ENCODE measurements at regions not wholly inside any gene's neighbourhood (a gene's known extent, or its start where the extent isn't known, plus 50 kb on each side); places are given as distances from the start of the nearest gene placed in this dataset.
"Not testable (repeated sequence)": the region's sequence is repeated elsewhere in the genome, so short reads cannot be mapped to it uniquely, and the experiment has no call there.

DNA sequence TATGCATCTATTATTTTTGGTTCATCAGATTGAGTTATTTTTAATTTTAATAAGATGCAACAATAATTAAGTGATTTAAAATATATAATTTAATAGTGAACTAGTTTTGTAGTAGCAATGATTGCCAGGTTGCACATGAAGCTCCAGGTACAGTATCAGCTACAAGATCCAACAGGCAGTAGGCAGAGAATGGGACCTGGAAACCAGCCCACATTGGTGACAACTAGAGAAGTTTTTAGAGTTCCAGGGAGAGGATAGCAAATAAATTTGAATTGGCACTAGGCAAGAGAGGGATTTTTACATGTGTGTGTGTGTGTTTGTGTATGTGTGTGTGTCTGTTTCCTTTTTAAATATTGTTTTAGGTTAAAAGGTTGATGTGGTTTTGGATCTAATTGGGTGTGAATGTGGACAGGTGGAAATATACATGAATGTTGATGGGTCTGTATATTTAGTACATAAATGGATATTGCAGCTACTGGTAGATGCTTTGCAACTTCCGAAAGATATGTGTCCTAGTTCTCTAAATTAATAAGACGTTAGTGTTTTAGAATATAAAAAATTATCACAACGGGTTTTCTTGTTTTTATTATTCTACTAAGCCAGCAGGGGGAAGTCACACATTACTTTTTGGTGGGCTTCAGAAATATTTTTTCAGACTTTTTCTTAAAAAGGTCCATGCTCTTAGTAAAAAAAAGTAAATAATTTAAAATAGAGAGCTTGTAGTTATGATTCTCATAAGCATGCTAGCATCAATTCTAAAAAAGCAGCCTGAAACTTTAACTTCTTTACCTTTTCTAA is 110.1 kb upstream of the GBE1 start:
- WGBS, 2 donors: 43% methylated on average over 3 of the region's 3 CpGs
- DNase-seq (no peak), ATAC-seq (ENCODE audit: low FRiP score in 2 of 2) (no peak)
- Histone ChIP-seq H3K36me3 (no peaks in the 10 kb centered on the region), H3K4me1 (no peaks in the 10 kb centered on the region), H3K4me3 (no peak overlapping the region), H3K27me3 (no peaks in the 10 kb centered on the region), H3K9me3 (no peaks in the 10 kb centered on the region), H3K27ac (no peak overlapping the region)
- no peak for TF ChIP-seq POLR2A (IDR thresholded peaks at IDR 0.05)
- TF ChIP-seq, protein P1, sequence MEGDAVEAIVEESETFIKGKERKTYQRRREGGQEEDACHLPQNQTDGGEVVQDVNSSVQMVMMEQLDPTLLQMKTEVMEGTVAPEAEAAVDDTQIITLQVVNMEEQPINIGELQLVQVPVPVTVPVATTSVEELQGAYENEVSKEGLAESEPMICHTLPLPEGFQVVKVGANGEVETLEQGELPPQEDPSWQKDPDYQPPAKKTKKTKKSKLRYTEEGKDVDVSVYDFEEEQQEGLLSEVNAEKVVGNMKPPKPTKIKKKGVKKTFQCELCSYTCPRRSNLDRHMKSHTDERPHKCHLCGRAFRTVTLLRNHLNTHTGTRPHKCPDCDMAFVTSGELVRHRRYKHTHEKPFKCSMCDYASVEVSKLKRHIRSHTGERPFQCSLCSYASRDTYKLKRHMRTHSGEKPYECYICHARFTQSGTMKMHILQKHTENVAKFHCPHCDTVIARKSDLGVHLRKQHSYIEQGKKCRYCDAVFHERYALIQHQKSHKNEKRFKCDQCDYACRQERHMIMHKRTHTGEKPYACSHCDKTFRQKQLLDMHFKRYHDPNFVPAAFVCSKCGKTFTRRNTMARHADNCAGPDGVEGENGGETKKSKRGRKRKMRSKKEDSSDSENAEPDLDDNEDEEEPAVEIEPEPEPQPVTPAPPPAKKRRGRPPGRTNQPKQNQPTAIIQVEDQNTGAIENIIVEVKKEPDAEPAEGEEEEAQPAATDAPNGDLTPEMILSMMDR (IDR thresholded peaks at IDR 0.05): no peak
- TF ChIP-seq EP300 (IDR thresholded peaks at IDR 0.05): no peak
- TF ChIP-seq POLR2AphosphoS5 (IDR thresholded peaks at IDR 0.05): no peak

DNA sequence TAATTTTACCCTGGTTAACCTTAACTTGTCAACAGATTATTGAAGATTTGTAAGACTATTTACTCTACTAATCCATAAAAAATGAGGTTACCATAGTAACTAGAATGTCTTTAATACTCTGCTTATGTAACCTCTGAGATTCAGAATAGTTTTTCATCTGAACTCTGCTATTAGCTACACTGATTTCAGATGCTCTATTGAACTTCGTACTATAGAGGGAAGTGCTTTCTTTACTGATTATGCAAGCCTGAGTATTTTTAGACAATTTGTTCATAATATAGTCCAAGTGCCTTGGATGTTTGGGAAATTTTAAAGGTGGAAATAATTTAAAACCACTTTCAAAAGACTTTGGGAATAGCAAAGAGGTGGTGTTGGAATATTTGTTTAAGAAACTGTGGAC is 107.9 kb upstream of the GBE1 start:
- DNase-seq: no peak
- Histone ChIP-seq H3K36me3 (no peaks in the 10 kb centered on the region), H3K9me3 (no peaks in the 10 kb centered on the region), H3K4me1 (peaks cover 0 to 2% (median 0%) of the 10 kb centered on the region in 4 donors), H3K4me3 (no peak overlapping the region), H3K27me3 (no peaks in the 10 kb centered on the region), H3K27ac (no peak overlapping the region)
- 16 to 30% methylated on average over 1 of the region's 1 CpG for WGBS, 2 donors
- TF ChIP-seq, protein P1 (IDR thresholded peaks at IDR 0.05): no peak
- TF ChIP-seq POLR2AphosphoS5 (IDR thresholded peaks at IDR 0.05): no peak
- no peak for TF ChIP-seq POLR2A (IDR thresholded peaks at IDR 0.05)
- TF ChIP-seq EP300 (IDR thresholded peaks at IDR 0.05): no peak
- ATAC-seq (ENCODE audit: low FRiP score in 2 of 2): no peak

DNA sequence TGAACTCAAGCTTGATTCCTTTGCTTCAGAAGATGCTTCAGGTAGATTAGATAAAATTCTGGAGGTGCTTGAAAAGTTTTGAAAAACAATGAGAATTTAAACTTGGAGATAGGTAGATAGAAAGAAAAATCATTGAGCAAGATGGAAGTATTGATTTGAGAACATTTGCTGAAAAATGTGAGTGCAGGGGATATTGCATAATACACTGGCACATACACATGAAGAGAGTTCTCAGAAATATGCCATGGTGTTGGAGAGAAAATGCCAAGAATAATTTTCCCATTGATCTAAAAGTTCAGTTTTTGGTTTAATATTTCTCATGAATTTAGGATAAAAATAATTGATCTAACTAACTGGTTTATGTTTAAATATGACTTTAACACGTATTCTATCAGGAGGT is 107.2 kb upstream of the GBE1 start:
- H3K4me1 ChIP-seq: peaks cover 0 to 2% (median 0%) of the 10 kb centered on the region in 4 donors
- no peaks in the 10 kb centered on the region for H3K9me3 ChIP-seq
- WGBS, 2 donors: 84 to 91% methylated on average over 1 of the region's 1 CpG
- TF ChIP-seq POLR2AphosphoS5 (IDR thresholded peaks at IDR 0.05) (no peak), EP300 (IDR thresholded peaks at IDR 0.05) (no peak), POLR2A (IDR thresholded peaks at IDR 0.05) (no peak)
- TF ChIP-seq, protein P1 (IDR thresholded peaks at IDR 0.05): no peak
- DNase-seq (no peak), ATAC-seq (ENCODE audit: low FRiP score in 2 of 2) (no peak)
- H3K27ac ChIP-seq: no peak overlapping the region
- H3K27me3 ChIP-seq: no peaks in the 10 kb centered on the region
- H3K36me3 ChIP-seq: no peaks in the 10 kb centered on the region
- H3K4me3 ChIP-seq: no peak overlapping the region

DNA sequence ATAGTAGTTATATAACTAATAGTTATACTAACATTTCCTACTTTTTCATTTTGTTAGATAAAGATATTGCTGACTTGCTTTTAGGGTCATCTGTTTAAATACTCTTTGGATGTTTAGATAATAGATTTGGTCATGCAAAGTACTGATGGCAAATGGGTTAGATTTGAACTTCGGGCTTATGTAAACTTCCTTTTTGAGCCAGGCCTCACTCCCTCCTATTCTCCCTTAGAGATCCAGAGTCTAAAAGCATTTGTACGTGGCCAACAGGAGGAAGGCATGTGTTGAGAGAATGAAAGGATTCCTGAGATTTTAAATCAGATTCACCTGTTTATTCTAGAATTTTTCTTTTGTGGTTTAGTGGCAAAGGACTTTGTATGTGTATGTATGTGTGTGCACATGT is 106.4 kb upstream of the GBE1 start:
- Histone ChIP-seq H3K4me1 (peaks cover 0 to 2% (median 0%) of the 10 kb centered on the region in 4 donors), H3K27ac (no peak overlapping the region), H3K27me3 (no peaks in the 10 kb centered on the region), H3K36me3 (no peaks in the 10 kb centered on the region), H3K4me3 (no peak overlapping the region), H3K9me3 (no peaks in the 10 kb centered on the region)
- DNase-seq (no peak), ATAC-seq (ENCODE audit: low FRiP score in 2 of 2) (no peak)
- TF ChIP-seq POLR2A (IDR thresholded peaks at IDR 0.05): no peak
- TF ChIP-seq EP300 (IDR thresholded peaks at IDR 0.05): no peak
- TF ChIP-seq POLR2AphosphoS5 (IDR thresholded peaks at IDR 0.05): no peak
- TF ChIP-seq, protein P1 (IDR thresholded peaks at IDR 0.05): no peak
- WGBS, 2 donors: 62% methylated on average over 2 of the region's 2 CpGs

DNA sequence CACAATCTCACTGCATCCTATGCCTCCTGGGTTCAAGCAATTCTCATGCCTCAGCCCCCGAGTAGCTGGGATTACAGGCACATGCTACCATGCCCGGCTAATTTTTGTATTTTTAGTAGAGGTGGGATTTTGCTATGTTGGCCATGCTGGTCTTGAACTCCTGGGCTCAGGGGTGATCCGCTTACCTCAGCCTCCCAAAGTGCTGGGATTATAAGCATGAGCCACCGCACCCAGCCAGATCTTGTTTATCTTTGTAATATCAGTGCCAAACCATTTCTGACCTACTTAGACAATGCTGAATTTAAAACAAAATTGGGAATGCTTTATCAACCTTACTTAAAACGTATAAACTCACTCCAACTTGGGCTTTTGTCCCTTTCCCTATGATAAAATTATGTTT is 103.7 kb upstream of the GBE1 start:
- not testable (repeated sequence) for ATAC-seq (ENCODE audit: low FRiP score in 2 of 2); H3K27me3 ChIP-seq; H3K4me1 ChIP-seq; H3K4me3 ChIP-seq; H3K36me3 ChIP-seq; DNase-seq; H3K27ac ChIP-seq; H3K9me3 ChIP-seq
- 85 to 92% methylated on average over 5 of the region's 5 CpGs for WGBS, 2 donors

Data from upper lobe of left lung (tissue), 6 donors.